ENCODE measurements at regions not wholly inside any gene's neighbourhood (a gene's known extent, or its start where the extent isn't known, plus 50 kb on each side); places are given as distances from the start of the nearest gene placed in this dataset.

GRCh38 chr4:178427663-178428062 lies 985.4 kb upstream of the AGA start:
- TF ChIP-seq CTCF (IDR thresholded peaks at IDR 0.05) (no peak), POLR2A (IDR thresholded peaks at IDR 0.05) (no peak)
